Tibial nerve (tissue), 4 donors: ENCODE measurements at regions not wholly inside any gene's neighbourhood (a gene's known extent, or its start where the extent isn't known, plus 50 kb on each side); places are given as distances from the start of the nearest gene placed in this dataset.

Experiments used
- CTCF ChIP-seq, 5 experiments: fragments of 200-600 bp in 3 of 5; fragments of 450-650 bp in 2 of 5; sonication (generic) in 3 of 5; IDR thresholded peaks; one replicate each; pipeline ENCODE4 v1.5.1; 2016 to 2019; ENCODE audit warnings: antibody characterized with exemption in 5 of 5, mild to moderate bottlenecking in 3 of 5, moderate library complexity in 2 of 5
- EP300 ChIP-seq, 2 donors: sonication (generic); formaldehyde crosslinking; IDR thresholded peaks; one replicate each; pipeline ENCODE4 v1.6.1; 2017; ENCODE audit warnings: antibody characterized with exemption in 2 of 2, mild to moderate bottlenecking in 1 of 2
- POLR2A ChIP-seq, 2 donors: fragments of 450-650 bp; IDR thresholded peaks; one replicate each; pipeline ENCODE4 v1.6.1; 2017; ENCODE audit warnings: antibody characterized with exemption in 2 of 2, mild to moderate bottlenecking in 2 of 2, moderate library complexity in 2 of 2

GRCh38 chr5:63255594-63255993 is 677.0 kb downstream of the LRRC70 start:
- TF ChIP-seq POLR2A (IDR thresholded peaks at IDR 0.05) (no peak), CTCF (IDR thresholded peaks at IDR 0.05) (no peak), EP300 (IDR thresholded peaks at IDR 0.05) (no peak)
